NT2/D1 (cell line): ENCODE measurements at regions not wholly inside any gene's neighbourhood (a gene's known extent, or its start where the extent isn't known, plus 50 kb on each side); places are given as distances from the start of the nearest gene placed in this dataset.
"Not testable (repeated sequence)": the region's sequence is repeated elsewhere in the genome, so short reads cannot be mapped to it uniquely, and the experiment has no call there.

Experiments used
- SUZ12 ChIP-seq: IDR thresholded peaks from 2 replicates; pipeline ENCODE4 v1.6.1; 2011; ENCODE audit not compliant: insufficient read length, insufficient read depth; ENCODE audit errors: extremely low read depth
- YY1 ChIP-seq: IDR thresholded peaks from 2 replicates; pipeline ENCODE4 v1.6.1; 2011; ENCODE audit not compliant: insufficient read length, insufficient read depth
- ZNF274 ChIP-seq: IDR thresholded peaks from 2 replicates; pipeline ENCODE4 v1.6.1; 2011; ENCODE audit warnings: mild to moderate bottlenecking, low read depth, low read length

- TF ChIP-seq ZNF274, SUZ12, YY1: not testable (repeated sequence)
Measured at GRCh38 chr2:129807642-129808338, 171.7 kb upstream of the RAB6C start.
